ENCODE measurements at regions not wholly inside any gene's neighbourhood (a gene's known extent, or its start where the extent isn't known, plus 50 kb on each side); places are given as distances from the start of the nearest gene placed in this dataset.

GRCh38 chr7:155877167-155877566, 64.9 kb upstream of the SHH start:
- Histone ChIP-seq H3K27me3 (ENCODE audit: control insufficient read depth in 4 of 4, insufficient read depth in 4 of 4, low read length in 3 of 4) (no peaks in the 10 kb centered on the region), H3K36me3 (ENCODE audit: control insufficient read depth in 4 of 4, insufficient read depth in 3 of 4, low read depth in 1 of 4, low read length in 3 of 4) (no peaks in the 10 kb centered on the region), H3K27ac (ENCODE audit: low read depth in 1 of 2, low read length in 2 of 2) (no peak overlapping the region), H3K4me1 (ENCODE audit: control insufficient read depth in 4 of 4, insufficient read depth in 4 of 4, low read length in 3 of 4) (peaks cover 0 to 11% (median 6%) of the 10 kb centered on the region in 4 donors), H3K9me3 (ENCODE audit: control insufficient read depth in 4 of 4, low read length in 3 of 4) (no peaks in the 10 kb centered on the region), H3K4me3 (ENCODE audit: low read depth in 1 of 3, low read length in 3 of 3) (no peak overlapping the region), H3K9ac (ENCODE audit: low read depth in 1 of 2, low read length in 2 of 2) (no peak overlapping the region)
- TF ChIP-seq YY1 (IDR thresholded peaks at IDR 0.05) (no peak), HNF4A (conservative IDR thresholded peaks at IDR 0.05) (no peak), JUND (IDR thresholded peaks at IDR 0.05) (no peak), ATF3 (IDR thresholded peaks at IDR 0.05) (no peak), REST (IDR thresholded peaks at IDR 0.05) (no peak), FOXA1 (IDR thresholded peaks at IDR 0.05) (no peak), MAX (IDR thresholded peaks at IDR 0.05) (no peak), TAF1 (conservative IDR thresholded peaks at IDR 0.05) (no peak), RXRA (IDR thresholded peaks at IDR 0.05) (no peak), EGR1 (IDR thresholded peaks at IDR 0.05; ENCODE audit: low read depth in 2 of 2) (no peak), RAD21 (IDR thresholded peaks at IDR 0.05) (no peak), ZBTB33 (IDR thresholded peaks at IDR 0.05) (no peak), SP1 (IDR thresholded peaks at IDR 0.05) (no peak), CTCF (IDR thresholded peaks at IDR 0.05; ENCODE audit: low read depth, low read length, missing input control) (no peak), GABPA (IDR thresholded peaks at IDR 0.05 in 1 of 2, conservative IDR thresholded peaks at IDR 0.05 in 1 of 2) (no peak), NR2F2 (IDR thresholded peaks at IDR 0.05) (no peak), HNF4G (IDR thresholded peaks at IDR 0.05) (no peak), FOXA2 (IDR thresholded peaks at IDR 0.05) (no peak)
- 72% methylated on average over 2 of the region's 2 CpGs for WGBS
- DNase-seq (ENCODE audit: low spot score) = no peak
